GM12891 (cell line): ENCODE measurements at regions not wholly inside any gene's neighbourhood (a gene's known extent, or its start where the extent isn't known, plus 50 kb on each side); places are given as distances from the start of the nearest gene placed in this dataset.

Experiments used
- POLR2A ChIP-seq: IDR thresholded peaks from 2 replicates; pipeline ENCODE4 v1.6.1; 2011; ENCODE audit warnings: low read depth, low read length, control low read depth
- POLR2AphosphoS5 ChIP-seq: IDR thresholded peaks from 2 replicates; pipeline ENCODE4 v1.6.1; 2011; ENCODE audit warnings: low read depth, low read length, control low read depth
- SPI1 ChIP-seq: IDR thresholded peaks from 2 replicates; pipeline ENCODE4 v1.6.1; 2011; ENCODE audit warnings: low read depth, low read length, control low read depth
- TAF1 ChIP-seq: IDR thresholded peaks from 2 replicates; pipeline ENCODE4 v1.6.1; 2011; ENCODE audit warnings: low read depth, low read length, control low read depth

DNA sequence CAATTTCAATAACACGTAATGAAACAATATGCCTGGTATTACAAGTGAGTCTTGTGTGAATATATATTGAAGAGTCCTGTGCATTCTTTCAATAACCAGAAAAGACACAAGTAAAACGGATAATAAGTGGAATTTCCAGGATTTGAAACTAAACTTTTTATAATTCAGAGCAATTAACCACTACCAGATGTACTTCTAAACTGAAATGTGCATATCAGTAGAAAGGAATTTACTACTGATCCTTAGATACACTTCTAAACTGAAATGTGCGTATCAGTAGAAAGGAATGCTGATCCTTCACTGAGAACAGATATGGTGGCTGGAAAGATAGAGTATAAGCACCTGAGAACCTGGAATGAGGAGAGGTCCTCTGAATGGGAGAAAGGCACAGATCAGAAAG is 470.9 kb upstream of the SPHKAP start:
- no peak for TF ChIP-seq TAF1
- TF ChIP-seq SPI1, result no peak
- no peak for TF ChIP-seq POLR2A
- no peak for TF ChIP-seq POLR2AphosphoS5
